ENCODE measurements at regions not wholly inside any gene's neighbourhood (a gene's known extent, or its start where the extent isn't known, plus 50 kb on each side); places are given as distances from the start of the nearest gene placed in this dataset.

DNA sequence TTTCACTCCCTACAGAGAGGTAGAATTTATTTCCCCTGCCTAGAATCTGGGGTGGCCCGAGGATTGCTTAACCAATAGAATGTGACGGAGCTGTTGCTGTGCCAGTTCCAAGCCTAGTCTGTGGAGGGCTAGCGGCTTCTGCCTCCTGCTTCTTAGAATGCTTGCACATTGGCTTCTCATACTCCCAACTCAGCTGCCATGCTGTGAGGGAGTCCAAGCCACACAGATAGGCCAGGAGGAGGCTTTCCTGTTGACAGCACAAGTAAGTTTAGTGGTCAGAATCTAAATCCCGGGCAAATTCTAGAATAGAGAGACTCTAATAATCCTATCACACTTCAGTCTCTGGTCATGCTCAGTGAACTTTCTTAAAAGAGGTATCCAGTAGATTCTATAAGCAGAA, 57.5 kb upstream of the SNRPB2 start:
- ChIA-PET CTCF (no interaction called here), RAD21 (ENCODE audit: unreplicated experiment) (no interaction called here), POLR2A (no interaction called here), SMC1A (ENCODE audit: uncharacterized antibody, unreplicated experiment) (no interaction called here)
- intact Hi-C loops (cut with micrococcal nuclease; ENCODE audit: unreplicated experiment) (no loop called here), in situ Hi-C loops (cut with MboI) (no loop called here)
- ATAC-seq (no peak), FAIRE-seq (no peak), DNase-seq (ENCODE audit: low read depth, low spot score) (no peak)
- Histone ChIP-seq H3K27ac (ENCODE audit: control insufficient read depth, insufficient read depth) (no peak overlapping the region), H2AFZ (ENCODE audit: control insufficient read depth, low read depth, low read length) (no peak overlapping the region), H3K27me3 (replicated peaks in 1 of 2; ENCODE audit: control insufficient read depth in 2 of 2, insufficient read depth in 2 of 2, low read length in 1 of 2) (no peaks in the 10 kb centered on the region), H3K79me2 (ENCODE audit: control insufficient read depth, insufficient read depth, low read length) (no peaks in the 10 kb centered on the region), H3K9me3 (replicated peaks; ENCODE audit: control insufficient read depth, insufficient read depth, low read length) (no peaks in the 10 kb centered on the region), H3K4me1 (ENCODE audit: control insufficient read depth, insufficient read depth, low read length) (no peaks in the 10 kb centered on the region), H3K36me3 (ENCODE audit: control insufficient read depth in 2 of 2, insufficient read depth in 2 of 2, low read length in 1 of 2) (no peaks in the 10 kb centered on the region), H3K4me2 (ENCODE audit: control insufficient read depth, insufficient read depth) (no peak overlapping the region), H3K4me3 (no peak overlapping the region), H3K9ac (ENCODE audit: control insufficient read depth, insufficient read depth, low read length) (no peak overlapping the region), H4K20me1 (ENCODE audit: control insufficient read depth, insufficient read depth) (no peaks in the 10 kb centered on the region)
- BruUV-seq (replicated peaks) = no TSS peak
- TF ChIP-seq SREBF1 (IDR thresholded peaks at IDR 0.05; ENCODE audit: low read length) = no peak
- no peak for TF ChIP-seq POU2F2 (IDR thresholded peaks at IDR 0.05; ENCODE audit: borderline replicate concordance, low read depth, low read length)
- TF ChIP-seq CUX1 (IDR thresholded peaks at IDR 0.05; ENCODE audit: insufficient replicate concordance, low read depth, low read length) = no peak
- no peak for TF ChIP-seq NR2C2 (IDR thresholded peaks at IDR 0.05; ENCODE audit: borderline replicate concordance, control insufficient read depth, insufficient read length, low read depth)
- TF ChIP-seq ASH2L (IDR thresholded peaks at IDR 0.05; ENCODE audit: borderline replicate concordance, low read depth) = no peak
- TF ChIP-seq SMAD5 (IDR thresholded peaks at IDR 0.05; ENCODE audit: low read depth) = no peak
- no peak for TF ChIP-seq SUPT20H (IDR thresholded peaks at IDR 0.05; ENCODE audit: borderline replicate concordance, control insufficient read depth, low read depth, low read length)
- TF ChIP-seq MEF2B (IDR thresholded peaks at IDR 0.05; ENCODE audit: partially characterized antibody, poor library complexity, severe bottlenecking) = no peak
- TF ChIP-seq SUZ12 (IDR thresholded peaks at IDR 0.05; ENCODE audit: unreplicated experiment) = no peak
- TF ChIP-seq PAX8 (IDR thresholded peaks at IDR 0.05) = no peak
- TF ChIP-seq RUNX3 (IDR thresholded peaks at IDR 0.05; ENCODE audit: low read length) = no peak
- no peak for TF ChIP-seq PML (IDR thresholded peaks at IDR 0.05; ENCODE audit: low read length)
- TF ChIP-seq SREBF2 (IDR thresholded peaks at IDR 0.05; ENCODE audit: low read length) = no peak
- 49% methylated on average over 4 of the region's 4 CpGs for WGBS (ENCODE audit: insufficient coverage, insufficient replicate concordance, low lambda C conversion rate, missing lambda C conversion rate)
